ENCODE measurements at regions not wholly inside any gene's neighbourhood (a gene's known extent, or its start where the extent isn't known, plus 50 kb on each side); places are given as distances from the start of the nearest gene placed in this dataset.

GRCh38 chr4:27714073-27714472 lies 853.4 kb downstream of the STIM2 start:
- Histone ChIP-seq H3K36me3 (ENCODE audit: control insufficient read depth, insufficient read depth, low read length) (no peaks in the 10 kb centered on the region), H3K9ac (ENCODE audit: low read length) (no peak overlapping the region), H3K27me3 (ENCODE audit: control insufficient read depth, insufficient read depth, low read length) (no peaks in the 10 kb centered on the region), H3K4me3 (ENCODE audit: low read length) (no peak overlapping the region), H3K27ac (ENCODE audit: low read depth, low read length) (no peak overlapping the region), H3K4me1 (ENCODE audit: control insufficient read depth, insufficient read depth, low read length) (no peaks in the 10 kb centered on the region)

- Histone ChIP-seq H3K27me3 (ENCODE audit: control insufficient read depth, insufficient read depth, low read length) (no peaks in the 10 kb centered on the region), H3K4me1 (ENCODE audit: control insufficient read depth, insufficient read depth, low read length) (no peaks in the 10 kb centered on the region), H3K9ac (ENCODE audit: low read length) (no peak overlapping the region), H3K27ac (ENCODE audit: low read depth, low read length) (no peak overlapping the region), H3K36me3 (ENCODE audit: control insufficient read depth, insufficient read depth, low read length) (no peaks in the 10 kb centered on the region), H3K4me3 (ENCODE audit: low read length) (no peak overlapping the region)
Measured at GRCh38 chr4:27716693-27717430, 856.2 kb downstream of the STIM2 start.

- Histone ChIP-seq H3K36me3 (ENCODE audit: control insufficient read depth, insufficient read depth, low read length) (no peaks in the 10 kb centered on the region), H3K4me1 (ENCODE audit: control insufficient read depth, insufficient read depth, low read length) (no peaks in the 10 kb centered on the region), H3K27me3 (ENCODE audit: control insufficient read depth, insufficient read depth, low read length) (no peaks in the 10 kb centered on the region), H3K27ac (ENCODE audit: low read depth, low read length) (no peak overlapping the region), H3K4me3 (ENCODE audit: low read length) (no peak overlapping the region), H3K9ac (ENCODE audit: low read length) (no peak overlapping the region)
Measured at GRCh38 chr4:27717431-27717755, 856.8 kb downstream of the STIM2 start.

- Histone ChIP-seq H3K9ac (ENCODE audit: low read length) (no peak overlapping the region), H3K36me3 (ENCODE audit: control insufficient read depth, insufficient read depth, low read length) (no peaks in the 10 kb centered on the region), H3K27ac (ENCODE audit: low read depth, low read length) (no peak overlapping the region), H3K27me3 (ENCODE audit: control insufficient read depth, insufficient read depth, low read length) (no peaks in the 10 kb centered on the region), H3K4me1 (ENCODE audit: control insufficient read depth, insufficient read depth, low read length) (no peaks in the 10 kb centered on the region), H3K4me3 (ENCODE audit: low read length) (no peak overlapping the region)
Measured at GRCh38 chr4:27720010-27720766, 859.5 kb downstream of the STIM2 start.

- H3K4me1 ChIP-seq (ENCODE audit: control insufficient read depth, insufficient read depth, low read length) = no peaks in the 10 kb centered on the region
- no peak overlapping the region for H3K9ac ChIP-seq (ENCODE audit: low read length)
- H3K27ac ChIP-seq (ENCODE audit: low read depth, low read length) = no peak overlapping the region
- H3K27me3 ChIP-seq (ENCODE audit: control insufficient read depth, insufficient read depth, low read length) = no peaks in the 10 kb centered on the region
- no peaks in the 10 kb centered on the region for H3K36me3 ChIP-seq (ENCODE audit: control insufficient read depth, insufficient read depth, low read length)
- no peak overlapping the region for H3K4me3 ChIP-seq (ENCODE audit: low read length)
Measured at GRCh38 chr4:27721193-27721592, 860.6 kb downstream of the STIM2 start.

GRCh38 chr4:27728892-27729291 lies 868.3 kb downstream of the STIM2 start:
- Histone ChIP-seq H3K4me1 (ENCODE audit: control insufficient read depth, insufficient read depth, low read length) (no peaks in the 10 kb centered on the region), H3K27me3 (ENCODE audit: control insufficient read depth, insufficient read depth, low read length) (no peaks in the 10 kb centered on the region), H3K4me3 (ENCODE audit: low read length) (no peak overlapping the region), H3K27ac (ENCODE audit: low read depth, low read length) (no peak overlapping the region), H3K9ac (ENCODE audit: low read length) (no peak overlapping the region), H3K36me3 (ENCODE audit: control insufficient read depth, insufficient read depth, low read length) (no peaks in the 10 kb centered on the region)

GRCh38 chr4:27742816-27743215 lies 882.2 kb downstream of the STIM2 start:
- no peak overlapping the region for H3K27ac ChIP-seq (ENCODE audit: low read depth, low read length)
- H3K9ac ChIP-seq (ENCODE audit: low read length) = no peak overlapping the region
- H3K4me3 ChIP-seq (ENCODE audit: low read length) = no peak overlapping the region
- no peaks in the 10 kb centered on the region for H3K27me3 ChIP-seq (ENCODE audit: control insufficient read depth, insufficient read depth, low read length)
- no peaks in the 10 kb centered on the region for H3K36me3 ChIP-seq (ENCODE audit: control insufficient read depth, insufficient read depth, low read length)
- H3K4me1 ChIP-seq (ENCODE audit: control insufficient read depth, insufficient read depth, low read length) = no peaks in the 10 kb centered on the region

- Histone ChIP-seq H3K4me3 (ENCODE audit: low read length) (no peak overlapping the region), H3K27me3 (ENCODE audit: control insufficient read depth, insufficient read depth, low read length) (no peaks in the 10 kb centered on the region), H3K9ac (ENCODE audit: low read length) (no peak overlapping the region), H3K4me1 (ENCODE audit: control insufficient read depth, insufficient read depth, low read length) (no peaks in the 10 kb centered on the region), H3K36me3 (ENCODE audit: control insufficient read depth, insufficient read depth, low read length) (no peaks in the 10 kb centered on the region), H3K27ac (ENCODE audit: low read depth, low read length) (no peak overlapping the region)
Measured at GRCh38 chr4:27759611-27760575, 899.3 kb downstream of the STIM2 start.

GRCh38 chr4:27763830-27764525 lies 903.3 kb downstream of the STIM2 start:
- Histone ChIP-seq H3K27me3 (ENCODE audit: control insufficient read depth, insufficient read depth, low read length) (no peaks in the 10 kb centered on the region), H3K9ac (ENCODE audit: low read length) (no peak overlapping the region), H3K27ac (ENCODE audit: low read depth, low read length) (no peak overlapping the region), H3K4me1 (ENCODE audit: control insufficient read depth, insufficient read depth, low read length) (no peaks in the 10 kb centered on the region), H3K4me3 (ENCODE audit: low read length) (no peak overlapping the region), H3K36me3 (ENCODE audit: control insufficient read depth, insufficient read depth, low read length) (no peaks in the 10 kb centered on the region)

GRCh38 chr4:27764526-27764837 lies 903.8 kb downstream of the STIM2 start:
- no peak overlapping the region for H3K27ac ChIP-seq (ENCODE audit: low read depth, low read length)
- H3K4me1 ChIP-seq (ENCODE audit: control insufficient read depth, insufficient read depth, low read length) = no peaks in the 10 kb centered on the region
- no peaks in the 10 kb centered on the region for H3K27me3 ChIP-seq (ENCODE audit: control insufficient read depth, insufficient read depth, low read length)
- no peak overlapping the region for H3K4me3 ChIP-seq (ENCODE audit: low read length)
- H3K36me3 ChIP-seq (ENCODE audit: control insufficient read depth, insufficient read depth, low read length) = no peaks in the 10 kb centered on the region
- no peak overlapping the region for H3K9ac ChIP-seq (ENCODE audit: low read length)

- H3K27ac ChIP-seq (ENCODE audit: low read depth, low read length) = no peak overlapping the region
- H3K4me1 ChIP-seq (ENCODE audit: control insufficient read depth, insufficient read depth, low read length) = no peaks in the 10 kb centered on the region
- H3K4me3 ChIP-seq (ENCODE audit: low read length) = no peak overlapping the region
Measured at GRCh38 chr4:27770895-27771294, 910.3 kb downstream of the STIM2 start.

GRCh38 chr4:27775156-27775555 lies 914.5 kb downstream of the STIM2 start:
- Histone ChIP-seq H3K4me3 (ENCODE audit: low read length) (no peak overlapping the region), H3K9ac (ENCODE audit: low read length) (no peak overlapping the region), H3K36me3 (ENCODE audit: control insufficient read depth, insufficient read depth, low read length) (no peaks in the 10 kb centered on the region), H3K4me1 (ENCODE audit: control insufficient read depth, insufficient read depth, low read length) (no peaks in the 10 kb centered on the region), H3K27me3 (ENCODE audit: control insufficient read depth, insufficient read depth, low read length) (no peaks in the 10 kb centered on the region), H3K27ac (ENCODE audit: low read depth, low read length) (no peak overlapping the region)

More at GRCh38 chr4:27770895-27771294, 910.3 kb downstream of the STIM2 start:
- H3K36me3 ChIP-seq (ENCODE audit: control insufficient read depth, insufficient read depth, low read length) = no peaks in the 10 kb centered on the region
- H3K9ac ChIP-seq (ENCODE audit: low read length) = no peak overlapping the region
- no peaks in the 10 kb centered on the region for H3K27me3 ChIP-seq (ENCODE audit: control insufficient read depth, insufficient read depth, low read length)
